ENCODE measurements at regions not wholly inside any gene's neighbourhood (a gene's known extent, or its start where the extent isn't known, plus 50 kb on each side); places are given as distances from the start of the nearest gene placed in this dataset.
A peak's percentile ranks its signal among the peaks of the same experiment; 100 is the strongest.

DNA sequence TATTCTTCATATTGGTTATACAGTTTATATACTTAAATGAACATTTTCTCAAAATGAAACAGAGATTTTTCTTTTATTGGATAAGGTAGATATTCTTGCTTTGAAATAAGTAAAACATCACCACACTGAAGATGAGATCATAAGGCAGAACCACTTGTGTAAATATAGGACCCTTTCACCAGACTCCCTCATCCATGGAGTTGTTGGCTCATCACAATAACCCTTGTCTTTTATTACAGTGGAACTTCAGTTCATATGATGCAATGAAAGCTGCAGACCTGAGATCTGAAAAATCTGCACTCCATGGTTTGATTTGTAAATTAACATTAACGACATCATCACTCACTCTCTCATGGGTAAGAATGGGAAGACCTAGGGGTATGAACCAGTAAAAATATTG is 51.9 kb upstream of the DBX2 start:
- no peak for DNase-seq (ENCODE audit: low read depth in 2 of 2)

DNA sequence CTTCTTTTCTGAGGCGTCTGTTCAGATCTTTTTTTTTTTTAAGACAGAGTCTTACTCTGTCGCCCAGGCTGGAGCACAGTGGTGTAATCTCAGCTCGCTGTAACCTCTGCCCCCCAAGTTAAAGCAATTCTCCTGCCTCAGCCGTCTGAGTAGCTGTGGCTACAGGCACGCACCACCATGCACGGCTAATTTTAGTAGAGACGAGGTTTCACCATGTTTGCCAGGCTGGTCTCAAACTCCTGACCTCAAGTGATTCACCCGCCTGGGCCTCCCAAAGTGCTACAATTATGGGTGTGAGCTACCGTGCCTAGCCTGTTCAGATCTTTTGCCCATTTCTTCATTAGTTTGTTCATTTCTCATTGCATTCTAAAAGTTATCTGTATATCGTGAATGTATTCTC is 55.1 kb upstream of the DBX2 start:
- DNase-seq (ENCODE audit: low read depth in 2 of 2), result no peak

DNA sequence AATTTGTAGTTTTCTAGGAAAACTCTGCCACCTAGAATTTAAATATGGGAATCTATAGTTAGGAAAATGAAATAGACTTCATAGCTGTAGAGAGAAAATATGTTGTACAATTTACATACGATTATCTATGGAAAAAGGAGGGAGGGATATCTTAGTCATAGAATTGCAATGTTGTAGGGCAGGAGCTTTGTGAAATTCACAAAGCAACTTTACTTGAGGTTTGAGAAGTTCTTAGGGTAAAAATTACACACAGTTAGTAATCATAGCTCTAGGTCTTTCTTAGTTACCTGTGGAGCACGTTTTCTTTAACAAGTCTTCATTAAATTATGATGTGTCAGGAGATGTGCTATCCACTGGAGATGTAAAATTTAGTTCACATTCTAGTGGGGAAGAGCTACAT is 61.4 kb upstream of the DBX2 start:
- no peak for DNase-seq (ENCODE audit: low read depth in 2 of 2)

DNA sequence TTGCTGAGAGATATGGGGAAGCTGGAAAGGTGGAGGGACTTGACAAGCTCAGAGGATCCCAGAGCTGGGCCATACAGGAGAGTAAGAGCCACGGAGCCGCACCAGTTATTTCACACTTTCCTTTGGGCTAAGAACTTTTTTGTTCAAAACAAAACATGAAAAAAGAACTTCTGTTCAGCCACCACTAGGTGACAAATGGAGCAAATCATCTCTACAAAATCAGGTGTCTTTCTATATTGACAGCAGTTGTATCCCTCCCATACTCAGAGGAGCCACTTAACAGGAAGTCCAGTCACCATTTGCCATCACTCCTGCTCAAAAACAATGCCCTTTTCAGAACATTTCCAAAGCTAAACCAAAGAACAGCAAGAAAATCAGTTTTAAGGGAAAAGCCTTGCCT is 70.3 kb upstream of the DBX2 start:
- no peak for DNase-seq (ENCODE audit: low read depth in 2 of 2)

DNA sequence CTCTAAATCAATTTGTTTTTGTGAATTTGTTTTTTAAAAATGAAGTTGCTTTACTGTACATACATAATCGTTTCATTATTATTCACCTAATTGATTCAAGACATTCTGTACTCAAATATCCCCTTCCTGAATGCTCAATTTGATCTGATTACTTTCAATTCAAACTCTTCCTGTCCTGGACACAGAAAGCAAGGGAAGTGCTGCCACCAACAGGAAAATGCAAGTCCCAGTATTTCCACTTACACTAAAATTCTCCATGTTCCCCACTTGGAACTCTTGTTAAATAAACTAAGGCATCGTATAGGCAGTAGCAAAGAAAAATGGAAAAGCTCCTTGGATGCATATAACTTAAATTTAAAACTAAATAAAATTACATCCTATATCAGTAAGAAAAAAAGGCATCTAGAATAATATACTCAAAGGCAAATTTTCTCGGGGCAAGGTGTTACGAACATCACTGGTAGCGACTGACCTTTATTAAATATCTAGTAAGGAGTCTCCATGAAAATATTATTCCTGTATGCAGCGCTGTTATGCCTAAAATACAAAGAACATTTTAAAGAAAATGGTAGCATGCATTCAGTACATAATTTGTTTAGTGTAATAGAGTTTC is 72.0 kb upstream of the DBX2 start:
- no peak for DNase-seq (ENCODE audit: low read depth in 2 of 2)

DNA sequence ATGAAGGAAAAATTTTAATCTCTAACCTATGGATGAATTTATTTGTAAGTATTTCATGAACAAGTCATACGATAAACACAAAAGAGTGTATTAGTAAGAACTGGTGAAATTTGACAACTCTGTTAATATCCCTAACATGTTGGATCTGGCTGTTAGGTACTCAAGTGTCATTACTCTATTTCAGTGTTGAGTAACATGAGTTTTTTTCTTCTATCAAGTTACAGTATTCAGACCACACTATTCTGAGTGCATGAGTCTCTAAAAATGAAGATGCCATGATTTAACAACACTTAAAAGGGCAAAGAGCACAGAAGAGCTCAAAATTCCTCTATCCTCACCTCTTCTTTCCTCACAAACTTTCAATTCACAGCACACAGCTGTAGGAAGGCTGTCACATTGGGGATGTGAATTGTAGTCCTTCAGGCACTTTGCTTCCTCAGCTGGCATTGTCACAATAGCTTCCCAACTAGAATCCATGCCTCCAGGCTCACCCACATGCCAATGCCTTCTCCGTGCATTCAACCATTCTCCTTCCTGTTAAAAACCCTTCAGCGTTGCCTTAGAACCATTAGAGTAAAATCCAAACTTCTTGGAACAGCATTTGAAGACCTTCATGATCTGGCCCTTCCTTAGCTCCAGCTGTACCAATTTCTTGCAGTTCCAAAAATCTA is 73.7 kb upstream of the DBX2 start:
- DNase-seq (ENCODE audit: low read depth in 2 of 2), result no peak

DNA sequence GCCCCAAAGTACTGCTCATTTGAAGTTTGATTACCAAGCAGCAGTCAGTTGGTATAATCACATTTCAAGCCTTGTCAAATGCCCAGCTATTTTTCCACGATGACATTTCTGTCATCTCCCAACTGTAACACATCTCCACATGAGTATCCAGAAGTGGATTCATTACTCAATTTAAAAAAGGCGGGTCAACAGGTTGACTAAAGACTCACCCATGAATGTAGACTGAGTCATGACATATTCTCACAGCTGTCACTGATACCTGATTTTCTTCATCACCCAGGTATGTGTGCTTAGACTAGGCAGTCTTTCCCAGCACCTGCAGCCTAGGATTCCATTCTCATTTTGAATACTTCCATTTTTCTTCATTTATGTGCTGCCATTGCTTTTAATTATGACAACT is 75.1 kb upstream of the DBX2 start:
- DNase-seq (ENCODE audit: low read depth in 2 of 2), result no peak

DNA sequence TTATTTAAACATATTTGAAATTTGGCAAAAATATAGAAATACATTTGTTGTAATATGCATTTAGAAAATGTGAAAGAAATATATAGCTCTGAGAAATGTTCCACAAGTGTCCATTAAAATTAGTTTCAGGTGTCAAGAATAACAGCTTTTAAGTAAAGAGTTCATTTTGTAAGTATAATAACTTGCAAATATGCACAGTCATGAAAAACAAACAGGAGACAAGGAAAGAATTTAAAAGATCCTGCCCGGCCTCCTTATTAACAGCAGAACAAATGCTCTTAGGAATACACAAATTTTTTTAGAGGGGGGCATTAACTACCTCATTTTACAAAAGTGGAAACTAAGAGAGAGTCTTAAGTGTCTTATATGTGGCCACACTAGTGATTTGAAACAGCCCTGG is 77.7 kb upstream of the DBX2 start:
- no peak for DNase-seq (ENCODE audit: low read depth in 2 of 2)

DNA sequence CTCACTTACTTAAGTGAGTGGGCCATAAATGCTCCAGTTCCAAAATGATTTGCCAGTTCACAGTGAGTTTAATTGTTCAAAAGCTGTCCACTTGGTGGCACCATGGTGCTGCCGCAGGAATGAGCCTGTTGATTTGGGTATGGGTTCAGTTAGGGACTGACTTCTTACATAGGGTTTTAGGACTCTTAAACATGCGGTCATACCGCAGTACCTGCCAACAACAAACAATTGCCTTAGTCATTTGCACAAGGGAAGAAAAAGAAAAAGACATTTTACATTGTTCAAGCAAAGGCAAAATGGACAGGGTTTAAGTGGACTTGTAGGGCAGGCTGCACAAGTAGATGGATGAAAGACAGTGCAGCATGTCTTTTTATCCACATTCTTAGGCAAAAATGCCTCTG is 80.0 kb upstream of the DBX2 start:
- DNase-seq (ENCODE audit: low read depth in 2 of 2), result peak in 1 of 2 donors; percentile 13

DNA sequence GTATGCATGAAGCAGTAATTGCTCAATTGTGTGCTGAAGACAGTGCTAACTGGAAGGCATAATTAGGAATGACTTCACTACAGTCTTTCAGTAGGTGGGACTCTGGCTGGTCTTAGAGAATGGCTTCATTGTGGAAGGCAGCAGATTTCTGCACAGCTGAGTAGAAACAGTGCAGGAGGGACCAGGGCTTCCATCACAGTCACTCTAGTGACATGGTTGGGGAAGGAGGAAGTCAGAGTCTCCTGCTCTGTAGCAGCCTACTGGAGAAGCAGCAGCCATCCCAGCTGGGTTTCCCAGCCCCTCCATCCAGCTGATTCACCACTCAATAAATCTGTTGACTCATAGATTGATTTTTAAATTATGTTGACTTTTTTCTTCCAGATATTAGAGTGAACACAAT is 80.6 kb upstream of the DBX2 start:
- no peak for DNase-seq (ENCODE audit: low read depth in 2 of 2)

DNA sequence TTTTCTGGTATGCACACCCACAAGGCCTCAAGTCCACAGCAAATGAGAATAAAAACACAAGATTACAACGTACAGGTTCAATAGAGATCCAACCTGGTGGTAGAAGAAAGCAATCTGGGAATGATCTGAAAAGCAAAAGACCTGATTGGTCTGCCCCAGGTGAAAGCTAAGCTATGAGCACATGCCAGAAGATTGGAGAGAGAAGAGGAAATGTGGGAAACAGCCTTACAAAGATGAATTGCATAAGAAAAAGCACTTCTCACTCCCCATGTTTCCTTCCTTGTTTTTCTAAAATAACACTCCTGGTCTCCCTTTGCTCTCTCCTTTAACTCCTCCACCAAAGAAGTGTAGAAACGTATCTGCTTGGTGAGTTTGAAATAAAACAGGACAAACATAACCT is 77.3 kb upstream of the ANO6 start:
- no peak for DNase-seq (ENCODE audit: low read depth in 2 of 2)

DNA sequence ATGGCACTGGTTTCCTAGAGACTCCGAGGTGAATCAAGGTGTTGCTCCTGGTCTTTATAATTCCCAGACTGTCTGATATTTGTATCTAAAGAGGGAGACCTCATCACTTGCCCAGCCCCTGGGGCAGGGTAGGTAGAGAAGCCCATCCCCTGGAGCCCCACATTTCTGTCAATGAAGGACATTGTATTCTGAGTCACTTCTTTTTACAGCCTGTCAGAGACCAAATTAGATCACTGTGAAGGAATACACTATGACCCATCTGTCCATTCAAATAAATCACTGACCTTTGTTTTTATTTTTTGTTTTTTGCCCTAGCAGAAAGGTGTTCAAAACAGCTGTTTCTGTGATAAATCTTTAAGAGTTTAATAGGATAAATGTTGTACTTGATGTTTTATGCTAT is 67.9 kb upstream of the ANO6 start:
- DNase-seq (ENCODE audit: low read depth in 2 of 2), result no peak

DNA sequence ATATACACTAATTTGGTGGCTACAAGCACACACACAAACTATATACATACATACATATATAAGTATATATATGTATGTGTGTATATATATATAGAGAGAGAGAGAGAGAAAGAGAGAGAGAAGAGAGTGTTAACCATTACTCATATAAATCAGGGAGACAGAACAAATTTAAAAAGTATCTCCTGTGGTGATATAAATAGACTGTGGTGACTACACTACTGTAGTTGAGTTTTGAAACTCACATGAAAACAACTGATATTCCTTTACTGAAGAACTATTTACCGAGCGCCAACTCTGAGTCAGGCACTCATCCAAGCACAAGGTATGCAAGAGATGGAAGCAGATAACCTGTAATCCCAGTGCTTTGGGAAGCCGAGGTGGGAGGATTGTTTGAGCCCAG is 67.3 kb upstream of the ANO6 start:
- DNase-seq (ENCODE audit: low read depth in 2 of 2), result no peak

DNA sequence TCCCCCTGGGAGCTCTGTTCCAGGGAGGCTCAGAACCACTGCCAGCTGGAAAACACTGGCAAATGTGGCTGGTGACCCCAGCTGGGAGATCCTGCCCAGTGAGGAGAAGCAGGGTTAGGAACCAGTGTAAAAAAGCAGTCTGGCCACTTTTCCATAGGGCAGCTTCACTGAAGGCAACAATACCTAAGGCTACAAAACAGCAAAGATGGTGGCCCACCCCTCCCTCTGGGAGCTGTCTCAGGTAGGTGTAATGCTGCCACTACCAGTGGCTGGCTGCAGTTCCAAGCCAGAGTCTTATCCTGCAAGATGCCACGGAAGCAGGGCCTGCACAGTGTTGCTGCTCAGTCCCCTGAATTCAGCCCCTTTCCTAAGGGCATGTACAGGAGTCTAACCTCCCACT is 50.6 kb upstream of the ANO6 start:
- DNase-seq (ENCODE audit: low read depth in 2 of 2), result no peak

DNA sequence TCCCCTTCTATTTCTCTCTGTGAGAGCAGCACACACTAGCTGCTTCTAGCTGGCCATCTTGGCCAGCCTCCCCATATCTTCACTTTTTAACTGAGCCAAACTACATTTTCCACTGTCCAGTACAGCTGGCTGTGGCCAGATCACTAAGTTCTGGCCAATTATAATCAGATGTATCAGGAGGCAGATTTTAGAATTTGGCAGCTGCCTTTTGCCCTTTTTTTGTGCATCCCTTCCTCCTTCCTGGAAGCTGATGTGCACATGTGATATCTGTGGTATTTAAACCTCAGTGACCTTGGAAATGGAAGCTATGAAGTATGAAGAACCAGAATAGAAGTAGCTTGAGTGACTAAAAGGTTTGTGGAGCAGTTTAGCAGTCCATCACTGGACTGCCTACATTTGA is 49.8 kb upstream of the ANO6 start:
- no peak for DNase-seq (ENCODE audit: low read depth in 2 of 2)
